GM10266 (cell line): ENCODE measurements at regions not wholly inside any gene's neighbourhood (a gene's known extent, or its start where the extent isn't known, plus 50 kb on each side); places are given as distances from the start of the nearest gene placed in this dataset.

Source experiments
- DNase-seq: peaks from one replicate; pipeline ENCODE4 v3.0.0; 2012; ENCODE audit errors: extremely low spot score
- CTCF ChIP-seq: IDR thresholded peaks from 2 replicates; pipeline ENCODE4 v1.5.1; 2012; ENCODE audit warnings: mild to moderate bottlenecking, low read depth; ENCODE audit not compliant: control insufficient read depth, insufficient read depth; ENCODE audit errors: missing control alignments

GRCh38 chr6:40039042-40039441 is 104.8 kb upstream of the MOCS1 start:
- no peak for TF ChIP-seq CTCF
- DNase-seq, result no peak

GRCh38 chr6:40038626-40039025 is 104.4 kb upstream of the MOCS1 start:
- DNase-seq, result no peak
- TF ChIP-seq CTCF, result no peak

GRCh38 chr6:40037271-40037670 is 103.0 kb upstream of the MOCS1 start:
- DNase-seq, result no peak
- TF ChIP-seq CTCF, result no peak

GRCh38 chr6:40036186-40036585 is 101.9 kb upstream of the MOCS1 start:
- no peak for TF ChIP-seq CTCF
- no peak for DNase-seq

- TF ChIP-seq CTCF, result no peak
- DNase-seq, result no peak
These were observed 94.2 kb upstream of the MOCS1 start for GRCh38 chr6:40028449-40028848.

- TF ChIP-seq CTCF, result no peak
- no peak for DNase-seq
These were observed 88.6 kb upstream of the MOCS1 start for GRCh38 chr6:40022867-40023266.

- DNase-seq, result no peak
- no peak for TF ChIP-seq CTCF
These were observed 85.9 kb upstream of the MOCS1 start for GRCh38 chr6:40020166-40020565.
